Fibroblast of the aortic adventitia (primary cell): ENCODE measurements at regions not wholly inside any gene's neighbourhood (a gene's known extent, or its start where the extent isn't known, plus 50 kb on each side); places are given as distances from the start of the nearest gene placed in this dataset.

ENCODE experiments used
- DNase-seq: peaks from one replicate; pipeline ENCODE4 v3.0.0-alpha.2; 2010; ENCODE audit warnings: low read depth
- H3K4me3 ChIP-seq: 2 replicates; pipeline ENCODE4 v1.5.1; 2011; ENCODE audit warnings: low read depth, mild to moderate bottlenecking, control low read depth, low read length, moderate library complexity
- CTCF ChIP-seq: IDR thresholded peaks from 2 replicates; pipeline ENCODE4 v1.5.1; 2011; ENCODE audit warnings: mild to moderate bottlenecking, low read length, control low read depth, inconsistent platforms; ENCODE audit not compliant: insufficient read depth

DNA sequence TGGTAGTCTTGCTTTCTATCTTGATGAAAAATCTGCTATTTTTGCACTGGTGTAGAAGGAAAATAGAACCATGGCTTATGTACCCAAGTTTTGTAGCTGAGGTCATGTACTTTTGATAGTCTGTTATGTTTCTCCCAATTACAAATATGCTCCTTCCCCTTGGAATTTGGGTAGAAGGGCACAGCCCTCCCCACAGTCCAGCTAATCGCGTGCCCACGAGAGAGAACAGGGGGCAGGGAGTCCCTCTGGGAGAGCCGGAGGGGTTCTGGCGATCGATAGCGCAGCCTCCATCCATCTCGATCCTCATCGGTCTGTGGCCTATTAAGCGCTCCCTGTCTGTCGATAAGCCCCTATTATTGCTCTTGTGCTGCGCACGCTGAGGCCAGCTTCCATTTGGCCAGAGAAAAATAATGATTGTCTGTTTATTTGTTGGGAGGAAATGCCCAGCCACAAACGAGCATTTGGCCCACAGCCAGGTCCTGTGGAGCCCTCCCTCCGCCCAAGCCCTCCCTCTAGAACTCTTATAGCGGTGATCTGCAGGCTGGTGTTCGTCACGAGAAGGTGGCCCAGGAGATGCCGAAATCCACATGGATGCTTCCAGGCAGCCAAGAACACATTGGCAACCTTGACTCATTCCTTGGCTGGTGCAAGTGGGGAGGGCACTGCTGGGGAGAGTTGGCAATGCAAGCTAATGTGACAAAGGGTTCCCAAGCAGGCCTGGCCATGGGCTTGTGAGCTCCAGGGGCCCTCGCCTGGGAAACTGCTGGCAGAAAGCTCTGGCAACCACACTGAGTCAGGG, 134.7 kb upstream of the TNR start:
- TF ChIP-seq CTCF, result no peak
- no peak for DNase-seq
- H3K4me3 ChIP-seq, result no peak overlapping the region

- DNase-seq, result no peak
Measured at GRCh38 chr1:175875556-175875955, 132.2 kb upstream of the TNR start.

DNA sequence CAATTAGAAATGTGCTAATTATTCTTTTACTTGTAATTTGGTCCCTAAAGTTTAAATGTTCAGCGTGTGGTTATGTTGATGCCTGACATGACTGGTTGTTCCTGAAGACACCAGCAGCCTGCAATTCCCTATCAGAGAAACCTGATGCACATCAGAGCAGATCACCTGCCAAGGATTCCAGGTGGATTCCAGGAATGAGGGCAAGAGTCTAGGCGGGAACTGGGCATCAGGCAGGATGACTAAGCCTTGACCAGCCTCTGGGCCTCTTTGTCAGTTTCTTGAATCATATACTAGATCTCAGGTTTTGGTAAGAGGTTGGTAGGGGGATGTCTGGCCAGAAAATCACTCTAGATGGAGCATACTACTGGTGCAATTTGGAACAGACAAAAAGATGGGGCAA, 130.7 kb upstream of the TNR start:
- DNase-seq, result no peak
- H3K4me3 ChIP-seq, result no peak overlapping the region
- TF ChIP-seq CTCF, result no peak

More at GRCh38 chr1:175875556-175875955, 132.2 kb upstream of the TNR start:
- no peak for TF ChIP-seq CTCF
- H3K4me3 ChIP-seq, result no peak overlapping the region

GRCh38 chr1:175873290-175873935, 130.0 kb upstream of the TNR start:
- no peak for TF ChIP-seq CTCF
- H3K4me3 ChIP-seq, result no peak overlapping the region
- DNase-seq, result no peak

- DNase-seq, result no peak
- no peak overlapping the region for H3K4me3 ChIP-seq
- no peak for TF ChIP-seq CTCF
Measured at GRCh38 chr1:175872588-175872987, 129.2 kb upstream of the TNR start.

- no peak for TF ChIP-seq CTCF
- H3K4me3 ChIP-seq, result no peak overlapping the region
- DNase-seq, result no peak
Measured at GRCh38 chr1:175871647-175872046, 128.3 kb upstream of the TNR start.
